GM23338 (cell line): ENCODE measurements at regions not wholly inside any gene's neighbourhood (a gene's known extent, or its start where the extent isn't known, plus 50 kb on each side); places are given as distances from the start of the nearest gene placed in this dataset.

Experiments
- ATAC-seq: fragments of 200-7000 bp; cut with Tn5 transposase; 3 replicates; pipeline ENCODE4 v1.9.1; 2020
- DNase-seq: peaks from one replicate; pipeline ENCODE4 v3.0.0-alpha.2; 2015; ENCODE audit warnings: low spot score
- H2AFZ ChIP-seq: fragments of 200-600 bp; sonication (generic); 2 replicates; pipeline ENCODE4 v1.8.0; 2016; ENCODE audit warnings: antibody characterized with exemption, mild to moderate bottlenecking, moderate library complexity
- H3F3A ChIP-seq: fragments of 200-600 bp; sonication (generic); replicated peaks from 2 replicates; pipeline ENCODE4 v1.8.0; 2017; ENCODE audit warnings: antibody characterized with exemption, mixed run types, low read depth
- H3K27ac ChIP-seq: fragments of 200-600 bp; sonication (generic); 2 replicates; pipeline ENCODE4 v1.6.1; 2016; ENCODE audit warnings: low read depth
- H3K27me3 ChIP-seq: fragments of 200-600 bp; sonication (generic); 2 replicates; pipeline ENCODE4 v1.8.0; 2016; ENCODE audit warnings: mild to moderate bottlenecking, mixed run types, moderate library complexity; ENCODE audit not compliant: insufficient read depth
- H3K36me3 ChIP-seq: fragments of 200-600 bp; sonication (generic); 2 replicates; pipeline ENCODE4 v1.8.0; 2016; ENCODE audit warnings: mild to moderate bottlenecking; ENCODE audit not compliant: insufficient read depth
- H3K4me1 ChIP-seq: fragments of 200-600 bp; sonication (generic); 2 replicates; pipeline ENCODE4 v1.8.0; 2016; ENCODE audit warnings: mild to moderate bottlenecking, moderate library complexity; ENCODE audit not compliant: insufficient read depth
- H3K4me2 ChIP-seq: fragments of 200-600 bp; sonication (generic); 2 replicates; pipeline ENCODE4 v1.7.1; 2017; ENCODE audit warnings: mixed run types
- H3K4me3 ChIP-seq: fragments of 200-600 bp; sonication (generic); 2 replicates; pipeline ENCODE4 v1.6.1; 2016; ENCODE audit warnings: mixed run types
- H3K79me2 ChIP-seq: fragments of 200-600 bp; sonication (generic); replicated peaks from 2 replicates; pipeline ENCODE4 v1.8.0; 2017; ENCODE audit warnings: mild to moderate bottlenecking; ENCODE audit not compliant: insufficient read depth
- H3K9me2 ChIP-seq: fragments of 200-600 bp; sonication (generic); 2 replicates; pipeline ENCODE4 v1.8.0; 2017; ENCODE audit not compliant: insufficient read depth
- H4K20me1 ChIP-seq: fragments of 200-600 bp; sonication (generic); replicated peaks from 2 replicates; pipeline ENCODE4 v1.8.0; 2017; ENCODE audit warnings: mild to moderate bottlenecking; ENCODE audit not compliant: insufficient read depth
- H3K27ac Mint-ChIP-seq: 2 replicates; pipeline ENCODE4 v1.8.0; 2020; ENCODE audit warnings: inconsistent platforms, mild to moderate bottlenecking, moderate library complexity, mixed read lengths
- H3K27me3 Mint-ChIP-seq: 3 replicates; pipeline ENCODE4 v1.8.0; 2022; ENCODE audit warnings: low read depth, mild to moderate bottlenecking, moderate library complexity, mixed read lengths, inconsistent platforms; ENCODE audit not compliant: insufficient read depth, poor library complexity
- H3K36me3 Mint-ChIP-seq: 3 replicates; pipeline ENCODE4 v1.8.0; 2021; ENCODE audit warnings: low read depth, mild to moderate bottlenecking, inconsistent platforms, moderate library complexity, mixed read lengths
- H3K4me1 Mint-ChIP-seq: 3 replicates; pipeline ENCODE4 v1.8.0; 2020; ENCODE audit warnings: mild to moderate bottlenecking, inconsistent platforms, mixed read lengths
- H3K4me3 Mint-ChIP-seq: 3 replicates; pipeline ENCODE4 v1.8.0; 2021; ENCODE audit warnings: moderate library complexity, mild to moderate bottlenecking, inconsistent platforms, mixed read lengths
- H3K9me3 Mint-ChIP-seq: 3 replicates; pipeline ENCODE4 v1.8.0; 2020; ENCODE audit warnings: moderate library complexity, mild to moderate bottlenecking, inconsistent platforms, mixed read lengths
- CREB1 ChIP-seq: fragments of 250-450 bp; sonication (Bioruptor Pico); IDR thresholded peaks from 2 replicates; pipeline ENCODE4 v1.5.0; 2020; ENCODE audit warnings: low read depth, mild to moderate bottlenecking, moderate library complexity
- CTCF ChIP-seq, 2 experiments: fragments of 200-600 bp in 1 of 2; sonication (generic) in 1 of 2; conservative IDR thresholded peaks; 2 replicates each; pipeline versions ENCODE4 v1.5.1 to v1.6.1; 2016 to 2017; ENCODE audit warnings: antibody characterized with exemption in 2 of 2, low read depth in 2 of 2, mild to moderate bottlenecking in 2 of 2, moderate library complexity in 1 of 2
- ETS1 ChIP-seq: IDR thresholded peaks from 2 replicates; pipeline ENCODE4 v1.6.1; 2016; ENCODE audit warnings: antibody characterized with exemption
- EZH2 ChIP-seq: fragments of 200-600 bp; sonication (generic); IDR thresholded peaks from one replicate; pipeline ENCODE4 v1.8.0; 2017; ENCODE audit warnings: antibody characterized with exemption, mild to moderate bottlenecking, low read depth; ENCODE audit not compliant: unreplicated experiment
- EZH2phosphoT487 ChIP-seq: fragments of 200-600 bp; sonication (generic); IDR thresholded peaks from one replicate; pipeline ENCODE4 v1.8.1; 2018; ENCODE audit warnings: antibody characterized with exemption; ENCODE audit not compliant: unreplicated experiment
- JUNB ChIP-seq: IDR thresholded peaks from one replicate; pipeline ENCODE4 v1.6.1; 2016; ENCODE audit warnings: antibody characterized with exemption; ENCODE audit not compliant: unreplicated experiment
- NANOG ChIP-seq: IDR thresholded peaks from 2 replicates; pipeline ENCODE4 v1.6.1; 2016; ENCODE audit warnings: antibody characterized with exemption, borderline replicate concordance
- POLR2AphosphoS5 ChIP-seq: IDR thresholded peaks from 2 replicates; pipeline ENCODE4 v1.6.1; 2016; ENCODE audit warnings: antibody characterized with exemption, low read depth
- REST ChIP-seq: IDR thresholded peaks from one replicate; pipeline ENCODE4 v1.6.1; 2018; ENCODE audit warnings: antibody characterized with exemption; ENCODE audit not compliant: unreplicated experiment
- STAT1 ChIP-seq: IDR thresholded peaks from one replicate; pipeline ENCODE4 v1.6.1; 2016; ENCODE audit warnings: antibody characterized with exemption; ENCODE audit not compliant: unreplicated experiment
- ZNF331 ChIP-seq: fragments of 250-450 bp; sonication (Bioruptor Pico); IDR thresholded peaks from 2 replicates; pipeline ENCODE4 v1.5.0; 2020; ENCODE audit warnings: low read depth, mild to moderate bottlenecking, moderate library complexity

GRCh38 chr11:42465623-42466022 lies 846.2 kb upstream of the API5 start:
- Histone ChIP-seq H3K4me1 (0 out of 2 replicates have a peak, but pooled peaks cover 3% of the 10 kb centered on the region), H4K20me1 (no peaks in the 10 kb centered on the region), H3F3A (no peaks in the 10 kb centered on the region), H3K4me2 (no peak overlapping the region), H2AFZ (no peak overlapping the region), H3K4me3 (no peak overlapping the region), H3K36me3 (no peaks in the 10 kb centered on the region), H3K79me2 (no peaks in the 10 kb centered on the region), H3K27ac (no peak overlapping the region), H3K27me3 (no peaks in the 10 kb centered on the region), H3K9me2 (no peaks in the 10 kb centered on the region)
- H3K27me3 Mint-ChIP-seq = no peaks in the 10 kb centered on the region
- H3K4me1 Mint-ChIP-seq = no peaks in the 10 kb centered on the region; the same call in 2 of the 3 replicates
- ATAC-seq (no peak), DNase-seq (no peak)
- no peak overlapping the region for H3K4me3 Mint-ChIP-seq
- no peaks in the 10 kb centered on the region for H3K36me3 Mint-ChIP-seq
- peaks cover 67% of the 10 kb centered on the region for H3K9me3 Mint-ChIP-seq
- TF ChIP-seq STAT1 = no peak
- no peak for TF ChIP-seq ZNF331 (CRISPR knock-in tag)
- no peak for TF ChIP-seq EZH2
- TF ChIP-seq CTCF (conservative IDR thresholded peaks at IDR 0.05; ENCODE audit: low read depth in 2 of 2) = no peak
- TF ChIP-seq CREB1 (CRISPR knock-in tag) = no peak
- no peak for TF ChIP-seq REST
- no peak for TF ChIP-seq ETS1
- no peak for TF ChIP-seq NANOG
- H3K27ac Mint-ChIP-seq = no peak overlapping the region

GRCh38 chr11:42473106-42473505 lies 838.7 kb upstream of the API5 start:
- ATAC-seq (no peak), DNase-seq (no peak)
- Mint-ChIP-seq H3K4me1 (no peaks in the 10 kb centered on the region), H3K9me3 (peaks cover 63% of the 10 kb centered on the region), H3K36me3 (peaks cover 4% of the 10 kb centered on the region; the same call in 1 of the 3 replicates), H3K27ac (no peak overlapping the region), H3K27me3 (no peaks in the 10 kb centered on the region), H3K4me3 (no peak overlapping the region)
- no peaks in the 10 kb centered on the region for H3K9me2 ChIP-seq
- no peaks in the 10 kb centered on the region for H3K36me3 ChIP-seq
- no peaks in the 10 kb centered on the region for H4K20me1 ChIP-seq
- H3K4me1 ChIP-seq = no peaks in the 10 kb centered on the region
- TF ChIP-seq EZH2phosphoT487 = no peak
- no peak for TF ChIP-seq STAT1
- TF ChIP-seq ETS1 = no peak
- no peak for TF ChIP-seq NANOG
- TF ChIP-seq REST = no peak
- TF ChIP-seq POLR2AphosphoS5 = no peak
- no peak for TF ChIP-seq CREB1 (CRISPR knock-in tag)
- TF ChIP-seq JUNB = no peak
- no peak overlapping the region for H3K4me3 ChIP-seq
- no peak overlapping the region for H3K4me2 ChIP-seq
- no peak overlapping the region for H3K27ac ChIP-seq
- H3K27me3 ChIP-seq = no peaks in the 10 kb centered on the region
- no peak overlapping the region for H2AFZ ChIP-seq
- H3K79me2 ChIP-seq = no peaks in the 10 kb centered on the region
- no peaks in the 10 kb centered on the region for H3F3A ChIP-seq
